NB4 (cell line): ENCODE measurements at regions not wholly inside any gene's neighbourhood (a gene's known extent, or its start where the extent isn't known, plus 50 kb on each side); places are given as distances from the start of the nearest gene placed in this dataset.

Experiments
- MYC ChIP-seq: IDR thresholded peaks from 2 replicates; pipeline ENCODE4 v1.6.1; 2011; ENCODE audit warnings: low read depth, low read length
- POLR2A ChIP-seq: IDR thresholded peaks from 2 replicates; pipeline ENCODE4 v1.6.1; 2011; ENCODE audit warnings: mild to moderate bottlenecking; ENCODE audit not compliant: insufficient read length; ENCODE audit errors: extremely low read depth
- TF ChIP-seq, protein P1 (sequence below): IDR thresholded peaks from one replicate; pipeline ENCODE4 v1.5.1; 2012; ENCODE audit warnings: low read depth, low read length
- TF ChIP-seq, protein P2 (sequence below): IDR thresholded peaks from 2 replicates; pipeline ENCODE4 v1.6.1; 2011; ENCODE audit warnings: low read depth, low read length

GRCh38 chr6:76881414-76881813 lies 581.9 kb downstream of the HTR1B start:
- TF ChIP-seq, protein P1, sequence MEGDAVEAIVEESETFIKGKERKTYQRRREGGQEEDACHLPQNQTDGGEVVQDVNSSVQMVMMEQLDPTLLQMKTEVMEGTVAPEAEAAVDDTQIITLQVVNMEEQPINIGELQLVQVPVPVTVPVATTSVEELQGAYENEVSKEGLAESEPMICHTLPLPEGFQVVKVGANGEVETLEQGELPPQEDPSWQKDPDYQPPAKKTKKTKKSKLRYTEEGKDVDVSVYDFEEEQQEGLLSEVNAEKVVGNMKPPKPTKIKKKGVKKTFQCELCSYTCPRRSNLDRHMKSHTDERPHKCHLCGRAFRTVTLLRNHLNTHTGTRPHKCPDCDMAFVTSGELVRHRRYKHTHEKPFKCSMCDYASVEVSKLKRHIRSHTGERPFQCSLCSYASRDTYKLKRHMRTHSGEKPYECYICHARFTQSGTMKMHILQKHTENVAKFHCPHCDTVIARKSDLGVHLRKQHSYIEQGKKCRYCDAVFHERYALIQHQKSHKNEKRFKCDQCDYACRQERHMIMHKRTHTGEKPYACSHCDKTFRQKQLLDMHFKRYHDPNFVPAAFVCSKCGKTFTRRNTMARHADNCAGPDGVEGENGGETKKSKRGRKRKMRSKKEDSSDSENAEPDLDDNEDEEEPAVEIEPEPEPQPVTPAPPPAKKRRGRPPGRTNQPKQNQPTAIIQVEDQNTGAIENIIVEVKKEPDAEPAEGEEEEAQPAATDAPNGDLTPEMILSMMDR, result no peak
- TF ChIP-seq POLR2A (no peak), MYC (no peak)
- TF ChIP-seq, protein P2, sequence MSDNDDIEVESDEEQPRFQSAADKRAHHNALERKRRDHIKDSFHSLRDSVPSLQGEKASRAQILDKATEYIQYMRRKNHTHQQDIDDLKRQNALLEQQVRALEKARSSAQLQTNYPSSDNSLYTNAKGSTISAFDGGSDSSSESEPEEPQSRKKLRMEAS, result no peak
